AG04450 (cell line): ENCODE measurements at regions not wholly inside any gene's neighbourhood (a gene's known extent, or its start where the extent isn't known, plus 50 kb on each side); places are given as distances from the start of the nearest gene placed in this dataset.

Experiments
- CTCF ChIA-PET: fragments of 300-600, 350-600 bp; formaldehyde crosslinking; extraction: SDS; loops from one replicate; lab custom pipeline; 2022; ENCODE audit warnings: antibody characterized with exemption, inconsistent platforms; lab: Charles Lee
- POLR2A ChIA-PET: fragments of 350-600 bp; formaldehyde crosslinking; extraction: SDS; loops from one replicate; lab custom pipeline; 2021; ENCODE audit warnings: antibody characterized with exemption, inconsistent platforms; lab: Yijun Ruan, JAX
- DNase-seq: peaks from one replicate; pipeline ENCODE4 v3.0.0-alpha.2; 2011; ENCODE audit warnings: low read depth, low spot score
- H3K27ac ChIP-seq: one replicate; pipeline ENCODE4 v1.5.1; 2012; ENCODE audit warnings: low read depth, low read length, control low read depth
- H3K27me3 ChIP-seq: one replicate; pipeline ENCODE4 v1.6.0; 2012; ENCODE audit warnings: low read length; ENCODE audit not compliant: control insufficient read depth, insufficient read depth
- H3K4me3 ChIP-seq: 2 replicates; pipeline ENCODE4 v1.5.1; 2011; ENCODE audit warnings: mild to moderate bottlenecking, low read depth, low read length, control low read depth
- H3K9me3 ChIP-seq: 2 replicates; pipeline ENCODE4 v1.5.1; 2012; ENCODE audit warnings: low read length; ENCODE audit not compliant: control insufficient read depth, insufficient read depth
- TF ChIP-seq, protein P1 (sequence below): IDR thresholded peaks from 2 replicates; pipeline ENCODE4 v1.5.1; 2011; ENCODE audit warnings: low read depth, low read length, control low read depth, inconsistent platforms

DNA sequence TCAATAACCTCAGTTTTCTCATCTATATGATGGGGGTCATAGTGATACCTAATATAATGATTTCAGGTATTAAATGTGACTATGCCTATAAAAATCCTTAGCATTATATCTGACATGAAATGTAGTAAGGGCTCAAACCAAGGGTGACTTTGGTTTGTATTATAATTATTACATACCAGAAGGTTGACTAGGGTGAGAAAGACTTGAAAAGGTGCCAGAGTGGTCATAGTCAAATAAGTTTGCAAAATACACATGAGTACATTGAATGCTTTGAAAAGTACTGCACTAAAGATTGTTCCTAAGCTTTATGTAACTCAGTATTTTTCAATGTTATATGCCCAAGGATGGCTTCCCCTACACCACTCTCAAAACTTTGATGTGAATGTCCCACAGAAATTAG, 297.2 kb downstream of the ARPP21 start:
- Histone ChIP-seq H3K27me3 (no peaks in the 10 kb centered on the region), H3K27ac (no peak overlapping the region), H3K4me3 (no peak overlapping the region), H3K9me3 (no peaks in the 10 kb centered on the region)
- no peak for DNase-seq
- ChIA-PET CTCF (interaction anchor here (1.6 kb wide), 1 partner anchor 28 kb away, joined by 6 read pairs; no protein-coding TSS in a partner anchor), POLR2A (no interaction called here)
- TF ChIP-seq, protein P1, sequence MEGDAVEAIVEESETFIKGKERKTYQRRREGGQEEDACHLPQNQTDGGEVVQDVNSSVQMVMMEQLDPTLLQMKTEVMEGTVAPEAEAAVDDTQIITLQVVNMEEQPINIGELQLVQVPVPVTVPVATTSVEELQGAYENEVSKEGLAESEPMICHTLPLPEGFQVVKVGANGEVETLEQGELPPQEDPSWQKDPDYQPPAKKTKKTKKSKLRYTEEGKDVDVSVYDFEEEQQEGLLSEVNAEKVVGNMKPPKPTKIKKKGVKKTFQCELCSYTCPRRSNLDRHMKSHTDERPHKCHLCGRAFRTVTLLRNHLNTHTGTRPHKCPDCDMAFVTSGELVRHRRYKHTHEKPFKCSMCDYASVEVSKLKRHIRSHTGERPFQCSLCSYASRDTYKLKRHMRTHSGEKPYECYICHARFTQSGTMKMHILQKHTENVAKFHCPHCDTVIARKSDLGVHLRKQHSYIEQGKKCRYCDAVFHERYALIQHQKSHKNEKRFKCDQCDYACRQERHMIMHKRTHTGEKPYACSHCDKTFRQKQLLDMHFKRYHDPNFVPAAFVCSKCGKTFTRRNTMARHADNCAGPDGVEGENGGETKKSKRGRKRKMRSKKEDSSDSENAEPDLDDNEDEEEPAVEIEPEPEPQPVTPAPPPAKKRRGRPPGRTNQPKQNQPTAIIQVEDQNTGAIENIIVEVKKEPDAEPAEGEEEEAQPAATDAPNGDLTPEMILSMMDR = no peak

DNA sequence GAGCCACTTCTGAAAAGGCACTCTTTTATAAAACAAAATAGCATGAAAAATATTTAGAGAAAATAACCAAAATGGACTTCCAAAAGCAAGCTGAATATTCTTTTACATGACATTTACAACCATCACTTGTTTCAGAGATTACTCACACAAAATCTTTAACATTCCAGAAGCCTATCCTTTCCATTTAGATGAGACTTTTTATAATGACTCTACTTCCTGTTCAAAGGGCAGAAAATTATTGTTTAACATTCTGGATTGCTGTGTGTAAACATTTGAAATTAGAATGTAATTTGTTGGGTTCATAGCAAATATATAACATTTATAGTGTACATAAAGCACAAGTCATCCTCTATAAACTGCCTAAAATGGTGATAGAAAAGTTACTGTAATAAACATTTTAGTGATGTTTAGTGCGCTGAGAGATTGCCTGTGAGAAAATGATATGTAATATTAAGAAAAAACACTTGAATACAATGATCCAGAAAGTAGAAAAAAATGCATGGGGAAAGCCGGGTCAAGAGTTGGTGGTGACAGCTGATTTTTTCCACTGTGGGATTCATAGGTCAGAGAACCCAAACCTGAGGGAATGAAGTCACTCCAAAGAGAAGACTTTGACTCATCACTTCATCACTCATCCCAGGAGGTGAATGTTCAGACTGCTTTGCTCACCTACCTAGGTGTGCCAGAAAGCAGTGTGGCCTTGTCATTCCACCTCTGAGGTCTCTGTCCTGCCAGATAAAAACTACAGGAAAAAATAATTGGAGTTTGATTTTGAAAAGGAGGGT, 305.8 kb downstream of the ARPP21 start:
- Histone ChIP-seq H3K27ac (no peak overlapping the region), H3K4me3 (no peak overlapping the region), H3K9me3 (peaks cover 3% of the 10 kb centered on the region; the same call in 1 of the 2 replicates), H3K27me3 (peaks cover 2% of the 10 kb centered on the region)
- DNase-seq = no peak
- TF ChIP-seq, protein P1 = no peak
- POLR2A ChIA-PET = no interaction called here
- CTCF ChIA-PET = interaction anchor here (0.8 to 2.4 kb wide), 3 partner anchors 12 to 36 kb away, joined by 3 to 8 read pairs (median 6); no protein-coding TSS in a partner anchor

DNA sequence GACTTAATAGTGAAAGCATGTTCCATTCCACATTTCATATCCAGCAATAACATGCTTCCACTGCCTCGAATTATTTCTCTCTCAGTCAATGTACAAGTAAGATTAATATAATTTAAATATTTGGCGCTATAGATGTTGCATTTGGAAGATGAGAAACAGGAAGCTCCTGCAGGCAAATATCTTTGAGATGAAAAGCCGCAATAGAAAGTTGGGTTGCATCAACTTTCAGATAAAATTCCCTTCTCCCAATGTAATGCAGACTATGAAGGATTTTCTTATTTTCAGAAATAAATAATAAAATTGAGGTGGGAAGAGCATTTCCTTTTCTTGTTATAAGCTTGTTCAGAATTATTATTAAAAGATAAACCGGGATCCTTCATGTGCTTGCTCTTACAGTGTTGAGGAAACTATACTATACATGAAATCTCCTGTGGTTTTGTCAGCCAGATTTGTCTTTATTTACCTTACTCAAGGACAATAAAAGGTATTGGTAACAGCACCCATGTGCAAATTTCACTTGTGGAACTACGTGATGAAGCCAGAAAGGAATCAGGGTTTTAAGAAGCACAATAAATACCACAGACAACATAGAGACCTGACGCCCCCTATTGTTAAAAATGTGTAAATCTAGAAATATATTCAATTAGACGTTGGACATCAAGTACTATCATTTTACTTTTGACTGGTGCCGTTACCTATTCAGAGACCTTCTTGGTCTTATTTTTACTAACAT, 307.0 kb downstream of the ARPP21 start:
- Histone ChIP-seq H3K9me3 (peaks cover 3% of the 10 kb centered on the region; the same call in 1 of the 2 replicates), H3K27me3 (peaks cover 2% of the 10 kb centered on the region), H3K4me3 (no peak overlapping the region), H3K27ac (no peak overlapping the region)
- CTCF ChIA-PET = interaction anchor here (0.6 to 2.4 kb wide), 6 partner anchors 13 to 1687 kb away, joined by 3 to 8 read pairs (median 3); no protein-coding TSS in a partner anchor
- TF ChIP-seq, protein P1 = peak; percentile 43
- no peak for DNase-seq
- POLR2A ChIA-PET = no interaction called here

DNA sequence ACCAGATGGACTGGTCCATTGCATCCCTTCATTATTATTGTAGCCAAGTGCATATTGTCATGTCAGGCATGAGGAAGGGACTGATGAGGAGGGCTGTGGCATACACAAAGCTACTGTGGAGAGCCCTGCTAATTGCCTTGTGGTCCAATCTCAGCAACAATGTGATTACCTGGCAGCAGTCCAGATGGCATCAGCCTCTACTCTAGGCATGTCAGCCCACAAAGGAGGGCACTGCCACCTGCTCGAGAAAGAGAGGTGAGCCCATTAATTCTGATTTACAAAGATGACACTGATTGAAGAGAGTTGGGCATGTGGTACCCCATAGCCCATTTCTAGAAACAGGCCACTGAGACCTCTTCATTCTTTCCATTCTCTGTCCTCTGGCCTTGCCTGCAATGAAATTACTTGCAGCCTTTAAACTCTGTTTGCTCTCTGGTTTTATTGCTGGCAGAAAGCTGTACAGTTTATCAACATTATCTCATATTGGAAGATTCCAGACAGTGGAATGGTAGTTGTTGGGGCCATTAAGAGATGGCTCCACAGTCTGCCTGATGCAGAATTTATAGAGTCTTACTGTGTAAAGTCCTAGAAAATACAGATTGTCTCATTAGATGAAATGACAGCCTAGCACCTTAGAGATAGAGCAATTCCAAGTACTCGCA, 307.7 kb downstream of the ARPP21 start:
- ChIA-PET POLR2A (no interaction called here), CTCF (interaction anchor here (0.9 to 2.4 kb wide), 4 partner anchors 13 to 38 kb away, joined by 3 to 8 read pairs (median 4); no protein-coding TSS in a partner anchor)
- Histone ChIP-seq H3K9me3 (peaks cover 3% of the 10 kb centered on the region; the same call in 1 of the 2 replicates), H3K27me3 (peaks cover 2% of the 10 kb centered on the region), H3K27ac (no peak overlapping the region), H3K4me3 (no peak overlapping the region)
- TF ChIP-seq, protein P1 = no peak
- DNase-seq = no peak
